HCT116 (cell line): ENCODE measurements at regions not wholly inside any gene's neighbourhood (a gene's known extent, or its start where the extent isn't known, plus 50 kb on each side); places are given as distances from the start of the nearest gene placed in this dataset.

Source experiments
- ATAC-seq: fragments of 200-7000 bp; cut with Tn5 transposase; 2 replicates; pipeline ENCODE4 v1.9.1; 2020; ENCODE audit warnings: mild to moderate bottlenecking, moderate library complexity
- BruUV-seq: library from RNA; stranded (reverse); fragments of 400-500 nt; replicated peaks from 2 replicates; lab custom pipeline; 2021; lab: Mats Ljungman, UMichigan
- CTCF ChIA-PET: fragments of 300-600 bp; sonication (Branson Sonifier 250); formaldehyde crosslinking; loops from one replicate; lab custom pipeline; 2021; ENCODE audit warnings: antibody characterized with exemption; lab: Charles Lee
- POLR2A ChIA-PET: fragments of 300-600, 350-600 bp; sonication (Branson Sonifier 250); formaldehyde crosslinking; loops from one replicate; lab custom pipeline; 2021; ENCODE audit warnings: antibody characterized with exemption; lab: Charles Lee
- RAD21 ChIA-PET, 2 experiments: fragments of 300-600 bp; sonication (Branson Sonifier 250); formaldehyde crosslinking; loops; one replicate each; lab custom pipeline; 2023; ENCODE audit warnings: low total read pairs in 2 of 2; ENCODE audit not compliant: uncharacterized antibody in 2 of 2, unreplicated experiment in 2 of 2, low non-redundant PET in 1 of 2; lab: Charles Lee
- DNase-seq: peaks from one replicate; pipeline ENCODE4 v3.0.0-alpha.2; 2010; ENCODE audit warnings: low read depth, low spot score
- H2AFZ ChIP-seq: fragments of 200-600 bp; shearing (Covaris generic), sonication (generic); 2 replicates; pipeline ENCODE4 v1.6.1; 2017; ENCODE audit warnings: low read depth, mixed run types, mixed read lengths, antibody characterized with exemption, low read length; ENCODE audit not compliant: poor library complexity, severe bottlenecking
- H3K27ac ChIP-seq: 2 replicates; pipeline ENCODE4 v1.5.1; 2012; ENCODE audit warnings: low read depth, low read length
- H3K27me3 ChIP-seq: fragments of 200-600 bp; sonication (generic); 2 replicates; pipeline ENCODE4 v1.6.1; 2016; ENCODE audit warnings: mixed run types, low read length, mixed read lengths; ENCODE audit not compliant: insufficient read depth
- H3K36me3 ChIP-seq, 2 experiments: fragments of 200-500 bp in 1 of 2; fragments of 200-600 bp in 1 of 2; sonication (Bioruptor generic) in 1 of 2; sonication (generic) in 1 of 2; 2 replicates each; pipeline versions ENCODE4 v1.5.1 to v1.6.1; 2014 to 2016; ENCODE audit warnings: low read length in 2 of 2, inconsistent platforms in 1 of 2, mixed read lengths in 1 of 2, mixed run types in 1 of 2; ENCODE audit not compliant: insufficient read depth in 2 of 2, control insufficient read depth in 1 of 2
- H3K4me1 ChIP-seq, 2 experiments: fragments of 200-600 bp in 1 of 2; sonication (generic) in 1 of 2; 2 replicates each; pipeline versions ENCODE4 v1.5.1 to v1.6.1; 2012 to 2017; ENCODE audit warnings: low read length in 2 of 2, inconsistent platforms in 1 of 2, mild to moderate bottlenecking in 1 of 2, mixed read lengths in 1 of 2, mixed run types in 1 of 2, moderate library complexity in 1 of 2; ENCODE audit not compliant: insufficient read depth in 2 of 2, control insufficient read depth in 1 of 2
- H3K4me2 ChIP-seq: fragments of 200-600 bp; sonication (generic); 2 replicates; pipeline ENCODE4 v1.6.1; 2017; ENCODE audit warnings: mixed run types, low read length, mixed read lengths
- H3K4me3 ChIP-seq, 2 experiments: fragments of 200-600 bp in 1 of 2; sonication (generic) in 1 of 2; replicated peaks in 1 of 2; 2 replicates each; pipeline ENCODE4 v1.5.1; 2011 to 2016; ENCODE audit warnings: low read length in 2 of 2, control low read depth in 1 of 2, low read depth in 1 of 2, mild to moderate bottlenecking in 1 of 2, mixed read lengths in 1 of 2, mixed run types in 1 of 2
- H3K79me2 ChIP-seq: fragments of 200-600 bp; sonication (generic); 2 replicates; pipeline ENCODE4 v1.6.1; 2017; ENCODE audit warnings: mild to moderate bottlenecking, mixed run types, low read length, moderate library complexity, mixed read lengths; ENCODE audit not compliant: insufficient read depth
- H3K9ac ChIP-seq: fragments of 200-600 bp; sonication (generic); 2 replicates; pipeline ENCODE4 v1.6.1; 2016; ENCODE audit warnings: low read length, mixed read lengths
- H3K9me2 ChIP-seq: fragments of 200-600 bp; sonication (generic), shearing (Covaris generic); 2 replicates; pipeline ENCODE4 v1.6.1; 2017; ENCODE audit warnings: mixed run types, mild to moderate bottlenecking, moderate library complexity; ENCODE audit not compliant: insufficient read depth
- H3K9me3 ChIP-seq, 2 experiments: fragments of 200-500 bp in 1 of 2; fragments of 200-600 bp in 1 of 2; sonication (Bioruptor generic) in 1 of 2; sonication (generic) in 1 of 2; 2 replicates each; pipeline ENCODE4 v1.6.1; 2014 to 2017; ENCODE audit warnings: low read length in 2 of 2, mixed read lengths in 2 of 2, inconsistent platforms in 1 of 2, low read depth in 1 of 2, mild to moderate bottlenecking in 1 of 2, mixed run types in 1 of 2, moderate library complexity in 1 of 2; ENCODE audit not compliant: control insufficient read depth in 1 of 2, insufficient read depth in 1 of 2
- H4K20me1 ChIP-seq: fragments of 200-600 bp; sonication (generic), shearing (Covaris generic); 2 replicates; pipeline ENCODE4 v1.6.1; 2017; ENCODE audit warnings: mixed run types, mild to moderate bottlenecking, moderate library complexity; ENCODE audit not compliant: insufficient read depth
- ATF3 ChIP-seq: IDR thresholded peaks from 2 replicates; pipeline ENCODE4 v1.6.1; 2012
- CBX3 ChIP-seq: IDR thresholded peaks from 2 replicates; pipeline ENCODE4 v1.6.1; 2012; ENCODE audit warnings: low read depth
- CEBPB ChIP-seq: IDR thresholded peaks from 2 replicates; pipeline ENCODE4 v1.6.1; 2012; ENCODE audit warnings: low read depth
- CTCF ChIP-seq, 3 experiments: fragments of 200-600 bp in 1 of 3; sonication (generic) in 1 of 3; IDR thresholded peaks in 2 of 3; conservative IDR thresholded peaks in 1 of 3; 2 replicates each; pipeline ENCODE4 v1.5.1; 2012 to 2017; ENCODE audit warnings: low read depth in 2 of 3, low read length in 2 of 3, antibody characterized with exemption in 1 of 3, borderline replicate concordance in 1 of 3, control low read depth in 1 of 3, mild to moderate bottlenecking in 1 of 3, mixed read lengths in 1 of 3, mixed run types in 1 of 3, moderate library complexity in 1 of 3; ENCODE audit not compliant: insufficient read depth in 1 of 3
- EGR1 ChIP-seq: IDR thresholded peaks from 2 replicates; pipeline ENCODE4 v1.6.1; 2012; ENCODE audit warnings: low read depth
- EZH2 ChIP-seq: fragments of 200-600 bp; sonication (generic); IDR thresholded peaks from 2 replicates; pipeline ENCODE4 v1.6.1; 2017; ENCODE audit warnings: antibody characterized with exemption, mixed run types
- EZH2phosphoT487 ChIP-seq: fragments of 200-600 bp; IDR thresholded peaks from 2 replicates; pipeline ENCODE4 v1.6.1; 2018; ENCODE audit warnings: antibody characterized with exemption, borderline replicate concordance
- FOSL1 ChIP-seq: IDR thresholded peaks from 2 replicates; pipeline ENCODE4 v1.6.1; 2012; ENCODE audit warnings: low read depth
- JUND ChIP-seq: IDR thresholded peaks from 2 replicates; pipeline ENCODE4 v1.6.1; 2012
- MAX ChIP-seq: IDR thresholded peaks from 2 replicates; pipeline ENCODE4 v1.6.1; 2012
- POLR2A ChIP-seq: IDR thresholded peaks from 2 replicates; pipeline ENCODE4 v1.7.0; 2011; ENCODE audit warnings: borderline replicate concordance; ENCODE audit not compliant: insufficient read depth, insufficient read length; ENCODE audit errors: extremely low read depth
- POLR2AphosphoS5 ChIP-seq: IDR thresholded peaks from 2 replicates; pipeline ENCODE4 v1.6.1; 2011; ENCODE audit warnings: mild to moderate bottlenecking, low read depth, low read length, moderate library complexity
- SRF ChIP-seq: IDR thresholded peaks from 2 replicates; pipeline ENCODE4 v1.6.1; 2012; ENCODE audit warnings: low read depth
- TCF7L2 ChIP-seq: IDR thresholded peaks from 2 replicates; pipeline ENCODE4 v1.7.0; 2011; ENCODE audit warnings: borderline replicate concordance, inconsistent platforms; ENCODE audit not compliant: insufficient read depth, insufficient read length; ENCODE audit errors: extremely low read depth
- YY1 ChIP-seq: IDR thresholded peaks from 2 replicates; pipeline ENCODE4 v1.6.1; 2011; ENCODE audit warnings: low read length, low read depth, moderate library complexity, mild to moderate bottlenecking; ENCODE audit not compliant: insufficient replicate concordance; ENCODE audit errors: extremely low read depth
- ZBTB33 ChIP-seq: IDR thresholded peaks from 2 replicates; pipeline ENCODE4 v1.6.1; 2011; ENCODE audit warnings: mild to moderate bottlenecking, low read length, moderate library complexity; ENCODE audit not compliant: insufficient replicate concordance; ENCODE audit errors: extremely low read depth
- ZFX ChIP-seq: fragments of 450-650 bp; IDR thresholded peaks from 2 replicates; pipeline ENCODE4 v1.6.1; 2017
- ZNF274 ChIP-seq: fragments of 200-500 bp; sonication (Bioruptor generic); IDR thresholded peaks from 2 replicates; pipeline ENCODE4 v1.6.1; 2014; ENCODE audit warnings: mild to moderate bottlenecking, low read depth, low read length, inconsistent platforms
- intact Hi-C: fragments of 100-400 bp; cut with micrococcal nuclease; formaldehyde crosslinking; loops from 2 replicates; pipeline ENCODE4 v1.10.0; 2022

- no peaks in the 10 kb centered on the region for H3K79me2 ChIP-seq
Observed at GRCh38 chr17:13996276-13996675, 73.0 kb upstream of the COX10 start.

More at GRCh38 chr17:13996276-13996675, 73.0 kb upstream of the COX10 start:
- Histone ChIP-seq H4K20me1 (no peaks in the 10 kb centered on the region), H3K36me3 (no peaks in the 10 kb centered on the region), H2AFZ (no peak overlapping the region), H3K4me3 (no peak overlapping the region), H3K9me2 (no peaks in the 10 kb centered on the region), H3K9ac (no peak overlapping the region), H3K27me3 (no peaks in the 10 kb centered on the region)
- CTCF ChIA-PET, result no interaction called here
- no peak for DNase-seq
- POLR2A ChIA-PET, result no interaction called here
- BruUV-seq, result no TSS peak
- no peak for ATAC-seq
- TF ChIP-seq MAX (no peak), ZFX (no peak), EGR1 (no peak), EZH2 (no peak), POLR2AphosphoS5 (no peak), CBX3 (no peak), POLR2A (no peak), CEBPB (no peak), JUND (no peak), ZNF274 (no peak), CTCF (IDR thresholded peaks at IDR 0.05 in 2 of 3, conservative IDR thresholded peaks at IDR 0.05 in 1 of 3; ENCODE audit: borderline replicate concordance in 1 of 3, insufficient read depth in 1 of 3, low read depth in 2 of 3, low read length in 2 of 3) (no peak), ATF3 (no peak), FOSL1 (no peak), EZH2phosphoT487 (no peak), TCF7L2 (no peak), SRF (no peak), YY1 (no peak), ZBTB33 (no peak)
- TF ChIP-seq, all 23 proteins: peak for 0
- RAD21 ChIA-PET, result no interaction called here
- intact Hi-C loops, result no loop called here
- no peak overlapping the region for H3K4me2 ChIP-seq
- no peaks in the 10 kb centered on the region for H3K9me3 ChIP-seq
- no peak overlapping the region for H3K27ac ChIP-seq
- no peaks in the 10 kb centered on the region for H3K4me1 ChIP-seq
